Astrocyte of the spinal cord (primary cell): ENCODE measurements at regions not wholly inside any gene's neighbourhood (a gene's known extent, or its start where the extent isn't known, plus 50 kb on each side); places are given as distances from the start of the nearest gene placed in this dataset.

Experiments
- DNase-seq: peaks from one replicate; pipeline ENCODE4 v3.0.0; 2011; ENCODE audit warnings: low read depth, low spot score
- H3K4me3 ChIP-seq: 2 replicates; pipeline ENCODE4 v1.5.1; 2011; ENCODE audit warnings: low read depth, mild to moderate bottlenecking, low read length, moderate library complexity
- in situ Hi-C: cut with HindIII; loops from 2 replicates; pipeline ENCODE4 v1.10.0; 2017; ENCODE audit warnings: low sequenced_read_pairs
- TF ChIP-seq, protein P1 (sequence below): IDR thresholded peaks from 2 replicates; pipeline ENCODE4 v1.5.1; 2012; ENCODE audit warnings: low read depth, mild to moderate bottlenecking, low read length, inconsistent platforms

DNA sequence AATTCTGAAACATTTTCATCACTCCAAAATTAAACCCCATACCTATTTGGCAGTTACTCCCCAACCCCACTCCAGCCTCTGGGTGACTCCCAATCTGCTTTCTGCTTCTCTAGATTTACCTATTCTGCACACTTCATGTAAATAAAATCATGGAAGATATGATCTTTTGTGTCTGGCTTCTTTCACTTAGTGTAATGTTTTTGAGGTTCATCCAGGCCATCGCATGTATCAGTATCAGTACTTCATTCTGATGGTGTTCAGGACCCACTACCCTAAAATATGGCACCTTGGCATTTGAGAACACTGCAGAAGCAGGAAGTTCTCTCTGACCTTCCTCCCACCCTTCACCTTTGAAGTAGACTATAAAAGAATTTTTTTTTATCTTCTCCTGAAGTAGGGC, 78.7 kb upstream of the SLC25A26 start:
- in situ Hi-C loops = no loop called here
- TF ChIP-seq, protein P1, sequence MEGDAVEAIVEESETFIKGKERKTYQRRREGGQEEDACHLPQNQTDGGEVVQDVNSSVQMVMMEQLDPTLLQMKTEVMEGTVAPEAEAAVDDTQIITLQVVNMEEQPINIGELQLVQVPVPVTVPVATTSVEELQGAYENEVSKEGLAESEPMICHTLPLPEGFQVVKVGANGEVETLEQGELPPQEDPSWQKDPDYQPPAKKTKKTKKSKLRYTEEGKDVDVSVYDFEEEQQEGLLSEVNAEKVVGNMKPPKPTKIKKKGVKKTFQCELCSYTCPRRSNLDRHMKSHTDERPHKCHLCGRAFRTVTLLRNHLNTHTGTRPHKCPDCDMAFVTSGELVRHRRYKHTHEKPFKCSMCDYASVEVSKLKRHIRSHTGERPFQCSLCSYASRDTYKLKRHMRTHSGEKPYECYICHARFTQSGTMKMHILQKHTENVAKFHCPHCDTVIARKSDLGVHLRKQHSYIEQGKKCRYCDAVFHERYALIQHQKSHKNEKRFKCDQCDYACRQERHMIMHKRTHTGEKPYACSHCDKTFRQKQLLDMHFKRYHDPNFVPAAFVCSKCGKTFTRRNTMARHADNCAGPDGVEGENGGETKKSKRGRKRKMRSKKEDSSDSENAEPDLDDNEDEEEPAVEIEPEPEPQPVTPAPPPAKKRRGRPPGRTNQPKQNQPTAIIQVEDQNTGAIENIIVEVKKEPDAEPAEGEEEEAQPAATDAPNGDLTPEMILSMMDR = no peak
- no peak overlapping the region for H3K4me3 ChIP-seq
- no peak for DNase-seq

DNA sequence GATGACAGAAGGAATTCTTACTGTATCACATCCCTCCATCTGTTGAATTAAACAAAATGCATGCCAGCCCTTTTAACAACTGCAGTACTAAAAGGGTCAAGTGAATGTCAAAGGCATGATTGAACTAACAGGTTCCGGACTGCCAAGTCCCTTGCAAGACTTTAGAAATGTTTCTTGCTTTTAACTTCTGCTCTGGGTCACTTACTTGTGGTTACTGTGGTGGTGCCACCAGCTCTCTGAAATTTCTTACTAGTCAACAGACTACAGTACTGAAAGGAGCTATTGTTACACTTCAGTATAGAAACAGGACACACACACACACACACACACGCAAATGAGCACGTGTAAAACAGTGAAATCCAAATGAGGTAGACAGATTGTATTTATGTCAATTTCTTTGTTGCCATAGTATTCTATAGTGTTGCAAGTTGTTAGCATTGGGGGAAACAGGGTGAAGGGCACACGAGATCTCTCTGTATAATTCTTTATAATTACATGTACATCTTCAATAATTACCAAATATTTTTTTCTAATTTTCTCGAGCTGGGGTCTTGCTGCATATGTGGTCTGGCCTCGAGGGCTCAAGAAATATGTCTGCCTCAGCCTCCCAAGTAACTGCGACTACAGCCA, 79.9 kb upstream of the SLC25A26 start:
- peak; percentile 30 for DNase-seq
- in situ Hi-C loops = no loop called here
- TF ChIP-seq, protein P1 = no peak

DNA sequence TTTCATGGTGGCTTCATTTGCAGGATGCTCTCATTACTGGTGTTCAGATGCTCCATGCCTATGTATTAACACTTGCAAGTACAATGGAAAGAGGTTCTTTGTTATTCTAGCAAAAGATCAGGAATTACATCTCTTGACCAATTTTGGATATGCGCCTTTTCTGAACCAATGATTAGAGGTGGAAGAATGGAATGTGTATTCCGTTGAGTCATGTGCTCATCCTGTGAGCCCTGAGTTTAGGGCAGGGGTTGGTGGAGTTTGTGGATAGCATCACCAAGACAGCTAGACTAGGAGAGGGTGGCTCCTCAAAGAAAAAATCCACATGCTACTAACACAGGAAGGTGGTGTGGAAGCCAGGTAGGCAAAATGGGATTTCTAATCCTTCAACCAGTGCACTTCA, 80.7 kb upstream of the SLC25A26 start:
- DNase-seq = no peak
- in situ Hi-C loops = no loop called here
- no peak overlapping the region for H3K4me3 ChIP-seq
- TF ChIP-seq, protein P1 = no peak

More for the DNA sequence above, 79.9 kb upstream of the SLC25A26 start:
- no peak overlapping the region for H3K4me3 ChIP-seq

GRCh38 chr3:66139415-66139814, 81.4 kb upstream of the SLC25A26 start:
- no peak for DNase-seq
- TF ChIP-seq, protein P1 = no peak
- no peak overlapping the region for H3K4me3 ChIP-seq
- in situ Hi-C loops = no loop called here

DNA sequence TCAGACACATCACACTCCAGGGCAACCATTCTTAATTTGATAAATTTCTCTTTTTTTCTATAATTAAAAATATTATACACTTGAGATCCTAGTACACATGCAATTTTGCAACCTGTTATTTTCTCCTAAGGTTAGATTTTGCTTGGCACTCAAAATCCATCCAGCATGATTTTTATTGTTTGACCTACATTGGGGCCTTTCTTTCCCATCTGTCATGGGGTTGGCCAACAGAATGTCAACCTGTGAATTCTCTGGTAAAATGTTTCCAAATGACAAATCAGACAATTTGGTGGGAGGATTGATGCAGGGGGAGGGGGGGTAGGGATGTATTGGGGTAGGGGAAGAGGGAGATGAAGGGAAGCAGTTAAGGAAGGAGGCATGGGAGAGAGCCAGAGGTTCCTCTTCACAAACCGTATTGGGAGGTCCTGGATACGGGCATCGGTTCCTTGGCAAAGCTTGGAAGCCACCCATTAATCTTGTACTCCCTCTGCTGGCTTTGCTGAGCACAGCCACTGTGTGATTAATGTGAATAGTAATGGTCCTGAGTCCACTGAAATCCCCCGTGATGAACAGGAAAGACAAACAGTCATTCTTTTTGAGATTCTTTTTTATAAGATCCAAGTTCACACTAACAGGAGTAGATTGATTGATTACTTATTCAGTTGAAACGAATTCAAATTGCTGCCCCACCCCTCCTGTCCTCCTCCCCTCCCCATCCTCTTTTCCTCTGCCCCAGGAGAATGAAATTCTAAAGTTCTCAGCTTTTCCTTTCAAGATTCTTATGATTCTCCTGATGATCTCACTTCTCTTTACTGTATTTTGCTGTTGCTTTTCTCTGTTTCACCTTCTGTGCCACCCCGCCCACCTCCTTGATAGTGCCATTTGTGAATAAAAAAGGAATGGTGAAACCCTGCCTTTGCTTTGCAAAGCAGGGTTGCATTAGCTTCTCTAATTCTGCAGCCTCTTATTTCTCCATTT, 82.2 kb upstream of the SLC25A26 start:
- peak; percentile 64 for DNase-seq
- TF ChIP-seq, protein P1 = peak; percentile 80
- in situ Hi-C loops = no loop called here
- H3K4me3 ChIP-seq = no peak overlapping the region

DNA sequence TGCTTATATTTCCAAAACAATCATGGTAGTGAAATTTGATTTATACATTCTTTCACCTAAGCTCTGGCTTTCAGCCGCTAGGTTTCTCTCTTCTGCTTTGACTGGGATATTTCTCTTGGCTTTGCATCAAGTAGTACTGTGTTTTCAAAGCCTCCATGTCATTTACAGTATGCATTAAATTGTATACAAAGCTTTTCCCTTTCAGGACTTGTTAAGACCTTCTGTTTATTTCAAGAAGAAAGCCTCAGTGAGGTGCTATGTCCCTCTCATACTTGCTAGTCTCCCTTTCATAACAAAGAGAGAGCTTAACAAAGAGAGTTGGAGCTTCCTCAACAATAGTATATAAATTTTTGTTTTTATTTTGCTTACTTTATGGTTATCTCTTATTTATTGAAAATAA, 84.2 kb upstream of the SLC25A26 start:
- in situ Hi-C loops = no loop called here
- TF ChIP-seq, protein P1 = no peak
- DNase-seq = peak; percentile 18
- H3K4me3 ChIP-seq = no peak overlapping the region
